GM21367 (cell line): ENCODE measurements at regions not wholly inside any gene's neighbourhood (a gene's known extent, or its start where the extent isn't known, plus 50 kb on each side); places are given as distances from the start of the nearest gene placed in this dataset.

ENCODE experiments used
- ATAC-seq: cut with Tn5 transposase; IDR thresholded peaks from one replicate; pipeline ENCODE4 v1.9.1; 2021; ENCODE audit not compliant: unreplicated experiment

DNA sequence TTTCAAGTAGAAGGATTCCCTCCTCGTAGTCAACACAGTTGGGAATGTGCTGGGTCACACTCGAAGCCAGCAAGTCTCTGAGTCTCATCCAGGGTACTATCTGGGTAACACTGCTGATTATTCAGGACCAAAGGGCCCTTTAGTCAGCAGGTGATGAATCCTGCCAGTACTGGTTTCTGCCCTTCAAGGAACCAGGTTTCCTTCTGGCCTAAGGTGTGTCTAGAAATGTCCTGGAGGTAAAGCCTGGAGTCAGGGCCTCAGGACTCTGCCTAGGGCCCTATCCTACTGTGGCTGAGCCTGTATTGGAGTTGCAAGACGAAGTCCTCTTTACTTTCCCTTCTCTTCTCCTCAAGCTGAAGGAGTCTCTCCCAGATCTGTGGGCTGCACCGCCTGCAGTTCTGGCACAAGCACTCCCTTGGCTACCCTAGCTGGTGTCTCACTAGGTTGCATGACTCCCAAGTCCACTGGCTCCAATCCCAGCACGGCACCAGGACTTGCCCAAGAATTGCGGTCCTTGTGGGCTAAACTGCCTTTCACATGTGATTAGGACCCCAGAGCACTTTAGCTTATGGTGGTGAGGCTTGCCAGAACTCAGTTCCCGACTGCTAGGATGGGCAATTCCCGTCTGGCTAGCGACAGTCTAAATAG lies 193.7 kb upstream of the PDE3A start:
- ATAC-seq, result no peak

DNA sequence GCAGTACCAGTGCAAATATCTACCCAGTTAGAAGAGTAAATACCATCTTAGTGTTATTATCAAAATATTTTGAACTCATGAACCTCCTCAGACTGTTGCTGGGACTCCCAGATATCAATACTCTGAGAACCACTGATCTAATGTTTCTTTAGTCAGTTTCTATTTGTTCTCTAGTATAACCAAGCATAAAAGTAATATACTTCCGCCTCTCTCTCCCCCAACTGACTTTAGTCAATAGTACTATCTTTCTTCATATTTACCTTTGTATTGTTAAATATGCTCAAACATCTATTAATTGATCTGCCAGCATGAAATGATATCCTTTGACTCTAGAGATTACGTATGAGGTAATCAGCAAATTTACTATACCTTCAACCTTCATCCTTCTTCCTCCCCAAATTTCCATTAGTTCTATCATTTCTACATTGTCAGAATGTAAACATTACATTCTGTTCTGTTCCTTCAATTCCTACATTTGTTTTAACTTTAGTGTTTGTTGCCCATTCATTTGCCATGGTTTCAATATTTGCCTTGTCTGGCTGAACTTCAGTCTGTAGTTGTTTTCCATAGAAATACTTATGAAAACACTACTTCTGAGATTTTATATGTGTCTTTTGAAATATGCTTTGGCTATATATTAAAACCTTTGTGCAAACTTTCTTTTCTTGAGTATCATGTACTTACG lies 192.5 kb upstream of the PDE3A start:
- ATAC-seq, result no peak

- ATAC-seq, result no peak
Measured at GRCh38 chr12:20181416-20182180, 186.7 kb upstream of the PDE3A start.

DNA sequence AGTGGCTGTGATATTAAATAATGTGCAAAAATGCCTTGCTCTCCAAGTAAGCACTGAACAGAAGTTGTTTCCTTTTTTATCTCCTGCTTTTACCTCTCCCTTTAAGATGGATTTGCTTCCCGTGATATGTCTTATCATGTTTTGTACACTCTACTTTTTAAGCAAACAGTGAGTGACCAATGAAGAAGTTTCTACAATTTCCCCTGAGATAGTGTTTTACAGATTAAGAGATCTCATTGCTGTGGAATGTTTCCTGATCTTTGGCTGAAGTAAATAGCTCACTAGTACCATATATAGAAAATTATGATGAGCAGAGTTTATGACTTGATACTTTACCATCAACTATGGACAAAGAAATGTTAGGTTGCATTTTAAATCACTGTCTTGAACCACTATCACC lies 184.8 kb upstream of the PDE3A start:
- ATAC-seq, result no peak

GRCh38 chr12:20184514-20184913 lies 183.8 kb upstream of the PDE3A start:
- no peak for ATAC-seq

- ATAC-seq, result no peak
Measured at GRCh38 chr12:20187456-20187855, 180.9 kb upstream of the PDE3A start.

DNA sequence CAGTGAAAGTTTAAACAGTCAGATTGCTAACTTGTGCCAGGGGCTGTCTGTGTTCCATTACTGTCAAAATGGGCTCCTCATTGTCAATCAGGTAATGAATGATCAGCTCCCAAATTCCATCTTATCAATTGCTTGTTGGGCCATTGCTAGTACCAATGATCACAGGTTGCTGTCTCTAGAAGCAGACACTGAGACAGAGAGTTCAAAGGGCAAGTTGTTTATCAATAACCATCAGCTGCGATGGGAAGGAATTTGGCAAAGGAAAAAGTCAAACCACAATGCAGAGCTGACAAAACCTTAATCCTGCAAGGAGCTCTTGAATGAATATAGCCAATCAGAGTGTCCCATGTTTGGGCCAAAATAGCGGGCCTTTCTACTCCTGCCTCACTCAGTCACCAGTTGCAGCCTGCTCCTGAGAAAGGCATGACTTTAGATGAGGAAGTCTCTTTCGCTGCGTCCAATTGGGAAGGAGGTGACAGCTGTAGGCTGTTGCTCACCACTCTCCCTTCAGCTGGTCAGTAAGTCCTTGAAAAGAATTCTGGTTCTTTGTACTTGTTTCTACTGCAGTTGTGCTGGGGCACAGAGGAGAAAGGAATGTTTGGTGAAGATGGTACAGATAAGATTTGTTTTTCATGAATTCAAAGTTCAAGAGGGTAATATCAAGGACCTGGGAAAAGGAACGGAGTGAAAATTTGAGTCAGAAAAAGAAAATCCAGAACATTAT lies 179.2 kb upstream of the PDE3A start:
- no peak for ATAC-seq

DNA sequence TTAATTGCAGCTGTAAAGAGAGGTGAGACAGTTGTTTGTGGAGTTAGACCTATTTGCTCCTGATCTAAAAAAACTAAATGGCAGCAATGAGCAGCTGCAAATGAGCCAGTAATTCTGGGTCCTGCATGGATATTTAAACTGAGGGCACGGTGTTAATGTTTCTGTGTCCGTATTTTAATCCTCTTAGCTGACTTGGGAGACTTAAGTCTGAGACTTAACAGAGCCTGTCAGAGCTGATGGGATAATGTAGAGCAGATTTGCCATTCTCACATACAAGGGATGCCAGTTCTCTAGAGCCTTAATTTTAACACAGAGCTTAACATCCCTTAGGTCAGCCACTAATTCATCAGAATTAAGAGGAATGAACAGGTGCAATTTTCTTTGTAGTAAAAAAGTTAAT lies 178.6 kb upstream of the PDE3A start:
- ATAC-seq, result no peak

DNA sequence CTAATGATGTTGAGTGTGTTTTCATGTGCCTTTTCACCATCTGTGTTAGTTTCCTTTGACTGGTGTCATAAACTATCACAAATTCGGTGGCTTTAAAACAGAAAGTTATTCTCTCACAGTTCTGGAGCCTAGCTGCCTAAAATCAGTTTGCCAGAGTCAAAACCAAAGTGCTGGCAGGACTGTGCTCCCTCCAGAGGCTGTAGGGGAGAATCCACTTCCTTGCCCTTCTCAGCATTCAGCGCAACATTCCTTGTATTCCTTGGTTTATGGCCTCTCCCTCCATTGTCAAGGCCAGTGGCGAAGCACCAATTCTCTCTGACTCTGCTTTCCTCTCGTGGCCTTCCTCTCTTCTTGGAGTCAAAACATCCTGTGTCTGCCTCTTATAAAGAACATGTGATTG lies 174.2 kb upstream of the PDE3A start:
- ATAC-seq, result no peak

GRCh38 chr12:20196767-20197166 lies 171.6 kb upstream of the PDE3A start:
- ATAC-seq, result no peak

DNA sequence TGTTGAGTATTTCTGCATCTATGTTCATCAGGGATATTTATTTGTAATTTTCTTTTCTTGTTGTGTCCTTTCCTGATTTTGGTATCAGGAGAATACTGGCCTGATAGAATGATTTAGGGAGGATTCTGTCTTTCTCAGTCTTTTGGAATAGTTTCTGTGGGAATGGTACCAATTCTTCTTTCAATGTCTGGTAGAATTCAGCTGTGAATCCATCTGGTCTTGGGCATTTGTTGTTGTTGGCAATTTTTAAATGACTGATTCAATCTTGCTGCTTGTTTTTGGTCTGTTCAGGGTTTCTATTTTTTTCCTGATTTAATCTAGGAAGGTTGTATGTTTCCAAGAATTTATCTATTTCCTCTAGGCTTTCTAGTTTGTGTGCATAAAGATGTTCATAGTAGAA lies 170.9 kb upstream of the PDE3A start:
- ATAC-seq, result no peak

GRCh38 chr12:20199780-20200179 lies 168.6 kb upstream of the PDE3A start:
- ATAC-seq, result no peak

DNA sequence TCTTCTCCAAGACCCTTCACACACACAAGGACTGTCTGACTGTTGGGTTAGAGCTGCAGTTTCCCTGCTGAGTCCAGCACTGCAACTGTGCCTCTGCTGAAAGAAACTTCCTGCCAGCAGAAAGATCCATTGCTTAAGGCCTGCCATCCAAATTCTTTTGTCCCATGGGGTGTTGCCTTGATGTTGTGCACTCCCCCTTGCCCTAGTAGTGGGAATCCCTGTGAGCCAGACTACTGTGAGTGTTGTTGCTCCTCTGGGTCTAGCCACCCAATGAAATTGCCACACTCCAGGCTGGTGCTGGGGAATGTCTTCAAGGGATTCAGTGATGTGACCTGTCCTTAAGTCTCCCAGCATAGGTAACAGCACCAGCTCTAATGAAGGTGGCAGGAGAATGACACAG lies 166.6 kb upstream of the PDE3A start:
- no peak for ATAC-seq

- no peak for ATAC-seq
Measured at GRCh38 chr12:20205854-20206253, 162.5 kb upstream of the PDE3A start.

GRCh38 chr12:20206410-20206809 lies 161.9 kb upstream of the PDE3A start:
- no peak for ATAC-seq

- no peak for ATAC-seq
Measured at GRCh38 chr12:20210621-20211215, 157.6 kb upstream of the PDE3A start.

DNA sequence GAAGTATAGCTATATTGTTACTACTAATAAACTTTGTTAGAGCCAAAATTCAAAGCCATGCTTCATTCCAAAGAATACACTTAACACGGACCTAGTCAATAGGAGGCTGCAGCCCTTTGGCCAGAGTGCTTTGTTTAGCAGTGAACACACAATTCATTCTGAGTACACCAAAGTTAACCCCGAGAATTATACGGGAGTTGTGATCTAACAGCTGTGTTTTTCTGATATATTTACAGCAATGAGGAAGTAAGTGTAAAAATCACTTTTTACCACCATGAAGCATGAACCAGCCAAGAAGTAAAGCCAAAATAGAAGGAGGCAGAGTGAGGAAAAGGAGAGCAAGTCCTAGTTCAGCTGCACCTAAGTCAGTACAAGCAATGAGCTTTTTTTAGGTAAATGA lies 156.8 kb upstream of the PDE3A start:
- no peak for ATAC-seq

GRCh38 chr12:20211981-20212421 lies 156.3 kb upstream of the PDE3A start:
- no peak for ATAC-seq

GRCh38 chr12:20212658-20213555 lies 155.4 kb upstream of the PDE3A start:
- no peak for ATAC-seq
